DMS79 treated with DMSO at 0.1 percent for 48 hours (cell line): ENCODE measurements at regions not wholly inside any gene's neighbourhood (a gene's known extent, or its start where the extent isn't known, plus 50 kb on each side); places are given as distances from the start of the nearest gene placed in this dataset.

ENCODE experiments used
- DNase-seq: peaks from one replicate; lab custom pipeline; 2025; lab: John Stamatoyannopoulos, UW

GRCh38 chr12:93300611-93301021, 77.1 kb upstream of the NUDT4 start:
- no peak for DNase-seq

- no peak for DNase-seq
Observed at GRCh38 chr12:93302331-93303229, 75.1 kb upstream of the NUDT4 start.

GRCh38 chr12:93306636-93307035, 71.1 kb upstream of the NUDT4 start:
- DNase-seq, result no peak

GRCh38 chr12:93308281-93308680, 69.4 kb upstream of the NUDT4 start:
- no peak for DNase-seq

- no peak for DNase-seq
Observed at GRCh38 chr12:93311827-93312226, 65.9 kb upstream of the NUDT4 start.

- no peak for DNase-seq
Observed at GRCh38 chr12:93314177-93314497, 63.6 kb upstream of the NUDT4 start.

GRCh38 chr12:93315385-93315906, 62.3 kb upstream of the NUDT4 start:
- DNase-seq, result no peak

- no peak for DNase-seq
Observed at GRCh38 chr12:93315907-93316622, 61.7 kb upstream of the NUDT4 start.

- DNase-seq, result no peak
Observed at GRCh38 chr12:93316623-93316971, 61.1 kb upstream of the NUDT4 start.

GRCh38 chr12:93317227-93317626, 60.5 kb upstream of the NUDT4 start:
- no peak for DNase-seq

GRCh38 chr12:93318720-93319522, 58.8 kb upstream of the NUDT4 start:
- DNase-seq, result no peak

- DNase-seq, result no peak
Observed at GRCh38 chr12:93319523-93320050, 58.1 kb upstream of the NUDT4 start.

GRCh38 chr12:93322784-93323183, 54.9 kb upstream of the NUDT4 start:
- DNase-seq, result no peak

GRCh38 chr12:93323625-93324329, 53.9 kb upstream of the NUDT4 start:
- no peak for DNase-seq

GRCh38 chr12:93325855-93326254, 51.9 kb upstream of the NUDT4 start:
- DNase-seq, result no peak
